Mucosa of stomach (tissue), 1 donor: ENCODE measurements at regions not wholly inside any gene's neighbourhood (a gene's known extent, or its start where the extent isn't known, plus 50 kb on each side); places are given as distances from the start of the nearest gene placed in this dataset.

ENCODE experiments used
- H3K27me3 ChIP-seq: one replicate; pipeline ENCODE4 v1.7.0; 2013; ENCODE audit warnings: mild to moderate bottlenecking, low read length; ENCODE audit not compliant: control insufficient read depth, insufficient read depth
- H3K36me3 ChIP-seq: one replicate; pipeline ENCODE4 v1.7.0; 2013; ENCODE audit warnings: low read length; ENCODE audit not compliant: control insufficient read depth, insufficient read depth
- H3K4me1 ChIP-seq: one replicate; pipeline ENCODE4 v1.7.0; 2013; ENCODE audit warnings: mild to moderate bottlenecking, low read length; ENCODE audit not compliant: control insufficient read depth, insufficient read depth
- H3K4me3 ChIP-seq: one replicate; pipeline ENCODE4 v1.7.0; 2013; ENCODE audit warnings: low read length
- H3K9ac ChIP-seq: one replicate; pipeline ENCODE4 v1.7.0; 2013; ENCODE audit warnings: mild to moderate bottlenecking, low read length, moderate library complexity
- H3K9me3 ChIP-seq: one replicate; pipeline ENCODE4 v1.7.0; 2013; ENCODE audit warnings: mild to moderate bottlenecking, low read length, moderate library complexity; ENCODE audit not compliant: control insufficient read depth
- donor health status: Pancreatic carcinoma.

- Histone ChIP-seq H3K4me3 (no peak overlapping the region), H3K9me3 (no peaks in the 10 kb centered on the region)
Observed at GRCh38 chr7:17176371-17177032, 122.0 kb upstream of the AHR start.

DNA sequence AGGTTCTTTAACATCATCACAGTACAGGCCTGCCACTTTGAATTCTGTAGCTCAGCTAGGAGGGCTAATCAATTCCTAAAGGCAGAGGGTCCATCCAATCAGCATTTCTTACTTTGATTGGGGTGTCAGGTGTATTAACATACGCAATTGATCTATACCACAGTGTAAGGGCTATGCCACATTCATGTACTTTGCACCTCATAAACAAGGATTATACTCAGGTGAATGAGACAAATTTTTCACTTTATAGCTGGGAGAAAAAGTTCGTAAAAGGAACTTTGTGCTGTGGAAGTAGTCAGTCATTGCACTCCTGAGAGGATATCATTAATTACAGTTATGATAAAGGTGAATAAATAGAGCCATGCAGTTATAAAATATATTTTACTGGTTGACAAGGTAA is 119.9 kb upstream of the AHR start:
- no peaks in the 10 kb centered on the region for H3K27me3 ChIP-seq
- no peak overlapping the region for H3K4me3 ChIP-seq

More at GRCh38 chr7:17176371-17177032, 122.0 kb upstream of the AHR start:
- H3K36me3 ChIP-seq, result no peaks in the 10 kb centered on the region
- H3K27me3 ChIP-seq, result no peaks in the 10 kb centered on the region
- H3K9ac ChIP-seq, result no peak overlapping the region
- no peaks in the 10 kb centered on the region for H3K4me1 ChIP-seq

GRCh38 chr7:17181482-17181881 is 117.0 kb upstream of the AHR start:
- H3K36me3 ChIP-seq, result no peaks in the 10 kb centered on the region
- no peak overlapping the region for H3K4me3 ChIP-seq
- H3K9ac ChIP-seq, result no peak overlapping the region
- no peaks in the 10 kb centered on the region for H3K9me3 ChIP-seq
- no peaks in the 10 kb centered on the region for H3K27me3 ChIP-seq
- H3K4me1 ChIP-seq, result peaks cover 26% of the 10 kb centered on the region

More for the DNA sequence above, 119.9 kb upstream of the AHR start:
- Histone ChIP-seq H3K9ac (no peak overlapping the region), H3K9me3 (no peaks in the 10 kb centered on the region), H3K36me3 (no peaks in the 10 kb centered on the region), H3K4me1 (peaks cover under 1% of the 10 kb centered on the region)

DNA sequence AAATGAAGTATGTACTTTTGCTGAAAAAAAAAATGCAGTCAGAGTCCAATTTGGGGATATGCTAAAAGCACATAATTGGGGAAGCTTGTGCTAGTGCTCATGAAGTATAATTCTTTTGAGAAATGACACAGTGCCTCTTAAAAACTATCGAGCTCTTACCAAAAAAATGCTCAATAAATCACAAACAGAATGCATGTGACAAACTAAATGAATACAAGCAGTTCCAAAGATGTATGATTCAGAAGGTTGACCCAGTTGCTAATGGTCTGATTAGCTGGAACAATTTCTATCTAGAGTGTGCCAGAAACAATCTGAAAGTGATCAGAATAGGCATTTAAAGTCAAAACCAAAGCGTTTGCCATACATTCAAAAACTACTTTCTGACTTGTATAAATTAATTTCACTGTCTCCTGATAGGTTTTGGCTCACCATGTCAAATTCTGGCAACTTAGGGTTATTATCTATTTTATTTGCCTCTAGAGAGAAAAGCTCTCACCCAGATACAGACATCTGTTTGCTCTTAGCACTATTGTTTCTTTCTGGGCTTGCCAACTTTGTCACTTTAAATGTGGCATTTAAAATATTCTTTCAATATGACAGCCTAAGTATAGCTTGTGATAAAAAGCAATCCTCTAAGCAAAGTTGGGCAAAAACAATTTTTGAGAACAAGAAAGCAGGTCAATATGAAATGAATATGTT is 114.7 kb upstream of the AHR start:
- peaks cover 26% of the 10 kb centered on the region for H3K4me1 ChIP-seq
- H3K9me3 ChIP-seq, result no peaks in the 10 kb centered on the region
- H3K4me3 ChIP-seq, result no peak overlapping the region
- no peaks in the 10 kb centered on the region for H3K27me3 ChIP-seq
- no peak overlapping the region for H3K9ac ChIP-seq
- H3K36me3 ChIP-seq, result no peaks in the 10 kb centered on the region

DNA sequence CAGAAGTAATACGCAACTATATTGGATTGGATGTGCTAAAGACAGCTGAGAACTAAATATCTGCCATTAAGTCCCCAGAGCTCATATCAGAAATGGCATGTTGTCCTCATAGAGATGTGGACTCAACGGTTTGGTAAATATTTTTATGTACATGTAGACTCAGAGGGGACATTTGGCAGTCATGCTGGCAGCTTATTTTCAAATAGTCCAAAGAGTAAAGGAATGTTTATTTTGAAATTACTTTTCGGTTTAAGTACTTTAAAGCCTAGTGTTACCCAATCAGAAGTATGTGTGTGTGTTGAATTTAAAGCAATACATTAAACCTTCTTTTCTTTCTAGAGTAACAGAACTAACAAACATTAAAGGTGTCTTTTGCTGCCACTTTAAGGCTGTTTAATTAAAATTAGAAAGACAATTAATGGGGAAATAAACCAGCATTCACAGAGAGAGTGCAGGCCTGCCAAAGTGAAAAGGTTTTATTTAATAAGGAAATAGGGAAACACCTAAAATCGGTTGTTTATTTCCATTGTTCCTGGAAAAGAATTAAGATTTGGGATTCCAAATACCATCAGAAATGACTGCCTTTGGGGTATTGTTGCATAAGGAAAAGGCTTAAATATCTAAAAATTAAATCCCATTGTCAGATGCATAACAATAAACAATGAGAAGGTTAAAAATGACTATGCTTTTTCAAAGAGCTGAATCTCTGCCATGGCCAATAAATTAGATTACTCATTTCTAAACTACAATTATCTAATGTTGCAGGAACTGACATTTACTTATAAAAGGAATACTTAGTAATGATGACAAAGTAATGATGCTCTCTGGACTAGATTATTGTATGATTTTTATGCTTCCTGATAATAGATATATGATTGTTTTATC is 113.4 kb upstream of the AHR start:
- Histone ChIP-seq H3K27me3 (no peaks in the 10 kb centered on the region), H3K4me3 (no peak overlapping the region), H3K36me3 (no peaks in the 10 kb centered on the region), H3K9ac (no peak overlapping the region), H3K9me3 (no peaks in the 10 kb centered on the region), H3K4me1 (peaks cover 26% of the 10 kb centered on the region)

DNA sequence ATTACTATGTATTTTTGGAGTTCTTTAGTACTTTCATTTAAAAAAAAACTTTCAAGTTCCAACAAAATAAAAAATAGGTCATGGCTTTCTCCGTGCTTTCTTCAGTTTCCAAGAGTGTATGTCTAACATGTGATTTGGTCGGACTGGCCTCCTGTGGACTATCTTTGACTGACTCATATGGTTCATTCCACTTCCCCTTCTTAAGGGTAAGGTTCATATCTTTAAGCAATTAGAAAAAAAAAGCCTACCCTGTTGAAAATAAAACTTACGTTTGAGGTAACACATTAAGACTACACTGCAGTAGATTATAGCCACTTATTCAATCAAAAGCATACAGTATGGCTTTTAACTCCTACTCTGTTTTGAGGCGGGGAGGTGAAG is 112.8 kb upstream of the AHR start:
- no peaks in the 10 kb centered on the region for H3K36me3 ChIP-seq
- H3K4me3 ChIP-seq, result no peak overlapping the region
- no peaks in the 10 kb centered on the region for H3K27me3 ChIP-seq
- no peaks in the 10 kb centered on the region for H3K9me3 ChIP-seq
- no peak overlapping the region for H3K9ac ChIP-seq
- H3K4me1 ChIP-seq, result peaks cover 26% of the 10 kb centered on the region

- Histone ChIP-seq H3K36me3 (no peaks in the 10 kb centered on the region), H3K9me3 (no peaks in the 10 kb centered on the region), H3K4me1 (peaks cover 26% of the 10 kb centered on the region), H3K9ac (no peak overlapping the region), H3K4me3 (no peak overlapping the region), H3K27me3 (no peaks in the 10 kb centered on the region)
Observed at GRCh38 chr7:17186745-17187530, 111.5 kb upstream of the AHR start.

DNA sequence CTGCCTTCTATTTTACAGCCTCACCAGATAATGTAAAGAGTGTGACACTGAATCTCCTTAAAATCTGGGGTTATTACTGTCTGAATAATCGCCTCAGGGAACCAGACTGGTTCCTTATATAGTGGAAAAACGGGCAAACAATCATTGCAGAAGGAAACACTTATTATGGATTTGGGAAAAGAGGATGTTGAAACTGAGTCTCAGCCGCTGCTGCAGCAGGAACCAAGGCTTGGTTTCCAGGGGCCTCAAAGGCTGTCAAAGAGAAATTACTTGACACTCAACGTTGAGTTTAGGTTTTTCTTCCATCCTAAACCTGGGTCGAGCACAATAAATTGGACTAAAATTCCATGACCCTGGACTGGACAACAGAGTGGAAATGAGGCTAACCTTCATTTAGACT is 103.8 kb upstream of the AHR start:
- no peak overlapping the region for H3K4me3 ChIP-seq
- no peaks in the 10 kb centered on the region for H3K9me3 ChIP-seq
- no peaks in the 10 kb centered on the region for H3K27me3 ChIP-seq
- H3K9ac ChIP-seq, result no peak overlapping the region
- H3K4me1 ChIP-seq, result no peaks in the 10 kb centered on the region
- no peaks in the 10 kb centered on the region for H3K36me3 ChIP-seq

DNA sequence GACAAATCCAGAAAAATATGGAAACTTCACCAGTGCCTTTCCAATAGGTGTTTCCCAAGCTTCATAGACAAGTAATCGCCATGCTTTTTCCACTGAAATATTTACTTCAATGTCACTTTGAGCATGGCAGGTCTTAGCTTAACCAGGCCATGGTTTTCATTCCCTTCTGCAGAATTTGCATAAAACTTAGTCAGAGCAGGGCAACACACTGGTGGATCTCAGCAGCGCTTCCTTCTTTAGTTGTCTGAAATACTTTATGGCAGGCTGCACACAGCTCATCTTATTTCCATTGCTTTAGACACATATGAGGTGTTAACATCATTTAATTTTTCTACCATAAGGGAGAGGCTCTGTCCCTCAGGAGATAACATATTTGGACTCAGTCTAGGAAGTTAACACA is 102.9 kb upstream of the AHR start:
- Histone ChIP-seq H3K9ac (no peak overlapping the region), H3K4me3 (no peak overlapping the region), H3K9me3 (no peaks in the 10 kb centered on the region), H3K27me3 (no peaks in the 10 kb centered on the region), H3K36me3 (no peaks in the 10 kb centered on the region), H3K4me1 (no peaks in the 10 kb centered on the region)

- Histone ChIP-seq H3K4me1 (peaks cover 8% of the 10 kb centered on the region), H3K36me3 (no peaks in the 10 kb centered on the region), H3K4me3 (no peak overlapping the region), H3K9ac (no peak overlapping the region), H3K9me3 (no peaks in the 10 kb centered on the region), H3K27me3 (no peaks in the 10 kb centered on the region)
Observed at GRCh38 chr7:17205910-17206309, 92.5 kb upstream of the AHR start.

GRCh38 chr7:17206349-17206905 is 92.0 kb upstream of the AHR start:
- Histone ChIP-seq H3K36me3 (no peaks in the 10 kb centered on the region), H3K27me3 (no peaks in the 10 kb centered on the region), H3K9me3 (no peaks in the 10 kb centered on the region), H3K4me1 (peaks cover 8% of the 10 kb centered on the region), H3K9ac (no peak overlapping the region), H3K4me3 (no peak overlapping the region)
